SK-N-DZ (cell line): ENCODE measurements at regions not wholly inside any gene's neighbourhood (a gene's known extent, or its start where the extent isn't known, plus 50 kb on each side); places are given as distances from the start of the nearest gene placed in this dataset.

ENCODE experiments used
- DNase-seq: peaks from one replicate; pipeline ENCODE4 v3.0.0-alpha.2; 2015; ENCODE audit warnings: low spot score

DNA sequence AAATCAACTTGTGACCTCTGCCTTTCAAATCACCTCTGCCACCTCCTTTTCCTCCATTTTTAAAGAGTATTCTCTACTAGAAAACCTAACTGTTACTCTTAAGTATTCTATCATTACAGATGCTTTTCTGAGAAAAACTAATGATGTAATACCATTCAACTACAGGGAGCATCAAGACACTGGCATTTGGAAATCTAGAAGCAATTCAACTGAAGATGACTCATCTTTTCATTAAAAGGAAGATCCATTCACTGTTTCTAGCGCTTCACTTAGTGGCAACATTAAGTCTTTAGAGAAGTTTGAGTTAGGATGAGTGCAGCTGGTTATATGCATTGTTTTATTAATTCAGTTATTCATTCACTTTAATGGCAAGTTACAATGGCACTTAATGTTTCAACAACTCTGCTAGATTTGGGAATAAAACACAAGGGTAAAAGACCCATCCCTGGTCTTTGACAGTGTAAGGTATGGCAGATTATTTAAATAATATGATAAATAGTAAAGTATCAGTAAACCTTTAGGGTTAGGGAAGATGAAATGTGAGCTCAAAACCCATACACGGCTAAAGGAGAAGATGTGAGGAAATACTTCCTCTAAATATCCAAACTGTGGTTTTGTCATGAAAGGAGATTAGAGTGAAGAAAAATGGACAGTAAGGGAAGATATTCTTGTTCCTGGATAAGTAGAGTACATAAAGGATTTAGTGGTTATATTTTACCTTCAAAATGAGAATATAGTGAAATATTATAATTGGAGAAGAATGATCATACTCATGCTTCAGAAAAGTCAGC lies 61.7 kb downstream of the KCNJ2 start:
- DNase-seq: no peak

DNA sequence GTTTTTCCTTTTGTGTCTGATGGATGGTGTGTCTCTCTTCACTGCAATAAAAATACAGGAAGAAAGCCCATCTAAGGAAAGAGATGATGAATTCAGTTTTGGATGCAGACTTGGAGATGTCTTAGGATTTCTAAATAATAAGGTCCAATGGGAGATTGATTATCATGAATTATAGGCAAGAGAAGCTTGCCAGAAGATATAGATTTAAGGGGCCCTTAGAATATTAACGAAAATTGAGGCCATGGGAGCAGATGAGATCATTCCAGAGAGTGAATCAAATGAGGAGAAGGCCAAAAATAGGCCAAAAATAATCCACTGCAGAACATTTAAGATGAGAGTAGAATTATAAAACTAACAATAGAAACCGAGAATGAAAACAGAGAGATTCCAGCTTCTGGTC lies 63.1 kb downstream of the KCNJ2 start:
- no peak for DNase-seq

GRCh38 chr17:70235252-70235651 lies 65.9 kb downstream of the KCNJ2 start:
- DNase-seq: no peak

DNA sequence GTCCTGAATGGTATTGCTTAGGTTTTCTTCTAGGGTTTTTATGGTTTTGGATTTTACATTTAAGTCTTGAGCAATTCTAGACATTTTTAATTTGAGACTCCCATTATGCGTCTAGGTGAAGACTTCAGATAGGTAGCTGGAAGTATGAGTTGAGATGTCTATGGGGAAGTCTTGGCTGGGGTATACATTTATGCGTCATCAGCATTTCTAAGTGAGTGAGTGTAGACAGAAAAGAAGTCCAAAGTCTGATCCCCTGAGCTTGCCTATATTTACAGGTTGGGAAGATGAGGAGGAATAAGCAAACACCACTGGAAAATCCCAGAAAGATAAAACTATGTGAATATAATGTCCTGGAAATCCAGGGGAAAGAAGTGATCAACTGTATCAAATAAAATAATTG lies 68.9 kb downstream of the KCNJ2 start:
- DNase-seq: no peak

- DNase-seq: no peak
Measured at GRCh38 chr17:70238646-70239045, 69.3 kb downstream of the KCNJ2 start.

- no peak for DNase-seq
Measured at GRCh38 chr17:70239391-70239826, 70.1 kb downstream of the KCNJ2 start.

GRCh38 chr17:70241071-70241470 lies 71.7 kb downstream of the KCNJ2 start:
- DNase-seq: no peak

DNA sequence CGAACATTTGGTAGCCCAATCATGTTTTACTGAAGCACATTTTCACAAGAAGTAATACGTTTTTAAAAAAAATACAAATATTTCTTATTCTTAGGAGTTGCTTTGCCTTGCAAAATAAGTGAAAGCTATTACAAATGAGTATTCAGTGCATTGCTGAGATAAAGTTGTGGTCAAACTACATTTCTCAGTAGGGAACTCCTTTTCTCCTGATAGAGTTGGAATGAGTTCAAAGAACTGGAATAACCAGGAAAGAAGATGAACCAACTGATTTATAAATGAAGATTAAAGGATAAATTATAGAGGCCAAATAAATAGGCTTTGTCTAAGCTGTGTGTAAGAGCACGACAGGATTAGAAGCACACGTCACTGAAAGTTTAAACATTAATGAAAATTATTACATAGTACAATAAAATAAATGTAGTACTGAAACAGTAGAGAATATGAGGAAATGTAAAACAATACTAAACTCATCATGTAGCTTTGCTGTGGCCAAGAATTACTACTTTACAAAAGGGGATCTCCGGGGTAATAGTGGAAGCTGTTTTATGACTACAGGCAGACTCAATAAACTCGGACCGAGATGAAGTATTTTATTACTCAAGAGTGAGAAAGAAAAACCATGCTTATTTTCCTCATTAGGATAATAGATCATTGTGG lies 73.6 kb downstream of the KCNJ2 start:
- no peak for DNase-seq

DNA sequence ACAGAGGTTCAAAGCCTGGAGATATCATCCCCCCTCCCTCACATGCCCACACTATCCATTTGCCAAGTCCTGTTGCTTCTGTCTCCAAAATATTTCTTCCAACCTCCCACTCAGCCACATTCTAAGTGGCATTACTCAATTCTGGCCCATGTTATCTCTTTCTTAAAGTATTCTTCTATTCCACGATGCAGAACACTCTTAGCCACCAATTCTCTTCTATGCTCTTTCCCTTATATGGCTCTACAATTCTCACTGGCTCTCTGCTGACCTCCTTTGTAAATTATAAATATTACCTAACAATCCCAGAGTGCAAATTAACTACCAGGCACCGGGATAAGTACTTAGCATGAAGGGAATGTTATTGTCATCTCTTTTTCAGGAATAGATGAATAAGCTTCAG lies 82.4 kb downstream of the KCNJ2 start:
- no peak for DNase-seq

GRCh38 chr17:70254735-70255460 lies 85.6 kb downstream of the KCNJ2 start:
- no peak for DNase-seq

DNA sequence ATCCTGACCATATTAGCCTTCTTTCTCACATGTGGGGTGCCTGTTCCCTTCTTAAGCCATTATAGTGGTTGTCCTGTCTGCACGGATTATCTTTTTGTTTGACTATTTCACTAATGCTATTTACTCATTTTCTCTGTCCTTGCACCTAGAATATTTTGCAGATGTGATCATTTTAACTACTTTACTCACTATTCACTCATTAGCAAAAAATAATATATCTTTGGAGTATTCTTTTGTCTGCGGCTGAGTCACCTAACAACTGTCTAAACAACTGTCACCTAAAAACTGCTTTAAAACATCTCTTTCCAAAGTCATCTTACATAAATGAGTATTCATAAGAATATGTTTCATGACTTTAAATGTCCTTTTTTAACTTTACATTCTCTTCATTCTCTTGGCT lies 87.4 kb downstream of the KCNJ2 start:
- DNase-seq: no peak

DNA sequence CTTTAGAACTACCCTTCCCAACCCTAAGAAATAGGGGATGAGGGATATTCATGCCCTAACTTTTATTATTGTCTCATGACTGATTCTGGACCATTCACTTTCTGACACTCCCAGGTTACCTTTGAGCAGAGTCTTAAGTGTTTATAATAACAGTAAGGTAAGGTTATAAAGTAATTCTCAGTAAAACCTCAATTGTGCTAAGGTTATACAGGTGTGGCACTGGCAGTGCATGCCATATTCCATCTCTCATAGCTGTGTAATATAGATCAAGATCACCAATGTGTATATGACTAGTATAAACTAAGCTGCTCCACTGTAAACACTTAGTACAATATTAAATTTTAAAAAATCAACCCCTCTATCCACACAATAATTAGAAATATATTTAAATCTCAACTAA lies 89.1 kb downstream of the KCNJ2 start:
- no peak for DNase-seq

GRCh38 chr17:70259400-70259799 lies 90.1 kb downstream of the KCNJ2 start:
- no peak for DNase-seq

GRCh38 chr17:70261170-70261569 lies 91.8 kb downstream of the KCNJ2 start:
- DNase-seq: no peak

GRCh38 chr17:70265471-70265870 lies 96.1 kb downstream of the KCNJ2 start:
- DNase-seq: no peak

DNA sequence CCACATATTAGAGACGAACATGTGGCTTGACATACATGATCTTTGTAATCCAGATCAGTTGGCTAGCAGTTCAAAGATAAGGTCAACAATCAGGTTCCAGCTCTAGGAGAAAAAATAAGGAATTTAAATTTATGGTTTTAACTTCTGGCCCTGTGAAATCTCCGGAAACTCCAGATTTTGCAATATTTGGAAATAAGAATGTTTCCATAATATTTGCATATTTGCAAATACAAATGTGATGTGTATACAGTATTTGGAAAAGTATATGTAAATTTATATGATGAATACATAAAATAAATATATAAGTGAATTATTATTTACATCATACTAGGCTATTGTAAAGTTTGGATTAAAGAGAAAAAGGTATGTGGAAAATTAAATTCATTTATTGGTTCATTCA lies 97.1 kb downstream of the KCNJ2 start:
- no peak for DNase-seq

DNA sequence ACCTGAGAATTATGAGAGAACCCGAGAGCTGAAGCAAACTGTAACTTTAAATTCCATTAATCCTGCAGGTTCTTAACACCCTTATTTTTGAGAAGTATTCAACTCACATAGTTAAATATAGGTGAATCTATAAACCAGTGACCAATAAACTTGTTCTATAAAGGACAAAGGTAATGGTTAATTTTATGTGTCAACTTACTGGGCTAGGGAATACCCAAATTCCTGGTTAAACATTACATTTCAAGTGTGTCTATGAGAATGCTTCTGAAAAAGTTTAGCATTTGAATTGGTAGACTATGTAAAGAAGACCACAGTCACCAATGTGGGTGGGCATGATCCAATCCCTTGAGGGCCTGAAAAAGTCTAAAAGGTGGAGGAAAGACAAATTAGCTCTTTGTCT lies 99.1 kb downstream of the KCNJ2 start:
- no peak for DNase-seq

DNA sequence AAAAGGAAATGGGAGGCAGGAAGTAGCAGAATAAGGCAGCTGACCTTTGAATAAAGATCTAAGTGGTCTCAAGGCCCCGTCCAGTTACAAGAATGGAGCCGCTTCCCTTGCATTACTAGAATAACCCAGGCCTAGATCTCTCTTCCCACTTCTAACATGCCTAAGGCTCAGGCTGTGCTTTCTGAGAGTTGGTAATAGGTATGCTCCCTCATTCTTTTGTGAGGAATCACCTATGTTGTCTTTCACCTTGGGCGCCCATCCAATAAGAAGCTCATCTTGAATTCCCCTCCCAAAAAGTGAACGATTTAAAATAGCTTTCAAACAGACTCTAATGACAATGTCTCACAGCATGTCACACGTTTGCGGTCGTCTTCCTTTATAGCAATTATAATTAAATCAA lies 101.2 kb downstream of the KCNJ2 start:
- no peak for DNase-seq

DNA sequence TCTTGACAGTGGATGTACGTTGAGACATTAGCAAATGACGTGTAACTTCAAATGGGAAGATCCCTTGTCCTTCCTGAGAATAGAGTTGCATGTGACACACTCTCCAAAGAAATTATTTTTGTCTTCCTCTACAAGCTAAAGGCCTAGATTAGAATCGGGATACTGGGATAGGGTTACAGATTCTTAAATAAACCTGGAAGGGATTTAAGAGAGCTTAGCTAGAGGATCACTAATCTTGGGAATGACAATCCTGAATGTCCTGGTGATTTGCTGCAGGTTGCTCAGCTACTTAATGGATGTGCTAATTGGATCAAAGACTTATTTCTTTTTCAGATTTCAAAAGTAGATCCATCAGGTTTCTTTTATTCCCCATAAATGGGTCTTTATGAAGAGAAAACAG lies 101.9 kb downstream of the KCNJ2 start:
- no peak for DNase-seq

GRCh38 chr17:70271672-70272071 lies 102.3 kb downstream of the KCNJ2 start:
- no peak for DNase-seq

DNA sequence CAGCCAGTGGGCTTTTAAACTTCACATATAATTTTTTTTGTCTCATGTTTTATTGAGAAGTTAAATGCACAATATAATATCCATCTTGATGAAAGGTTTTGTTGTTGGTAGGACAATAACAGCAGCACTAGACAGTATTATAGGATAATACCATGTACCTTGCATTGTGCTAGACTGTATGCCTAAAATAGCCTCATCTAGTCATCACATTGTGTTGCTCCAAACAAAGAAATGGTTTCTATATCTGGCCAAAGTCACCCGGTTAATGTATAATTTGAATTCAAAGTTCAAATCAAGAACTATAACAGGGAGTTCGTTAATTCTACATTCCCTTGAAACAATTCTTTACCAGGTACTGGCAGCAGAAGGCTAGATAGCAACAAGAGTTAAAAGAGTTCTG lies 104.9 kb downstream of the KCNJ2 start:
- DNase-seq: no peak

DNA sequence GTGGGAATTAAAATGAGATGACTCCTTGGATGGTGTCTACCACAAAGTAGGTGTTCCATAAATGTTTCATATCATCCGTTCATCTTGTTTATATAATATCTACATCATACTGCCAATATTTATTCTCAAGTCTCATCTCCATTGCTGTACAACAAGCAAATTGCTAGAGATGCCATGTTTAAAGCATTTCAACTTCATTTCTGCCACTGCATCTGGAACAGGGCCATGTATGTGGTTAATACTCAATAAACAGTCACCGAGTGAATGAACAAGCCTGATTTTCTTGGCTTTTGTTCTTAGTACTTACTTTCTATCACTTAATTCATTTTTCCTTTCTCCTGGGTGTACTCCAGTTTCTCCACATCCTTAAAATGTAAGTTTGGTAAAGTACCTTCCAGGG lies 107.6 kb downstream of the KCNJ2 start:
- no peak for DNase-seq
